Activated T-cell treated with anti-CD3 and anti-CD28 coated beads, Interleukin-2, amount 50 U/mL, for 1 hour (primary cell): ENCODE measurements at regions not wholly inside any gene's neighbourhood (a gene's known extent, or its start where the extent isn't known, plus 50 kb on each side); places are given as distances from the start of the nearest gene placed in this dataset.

ENCODE experiments used
- DNase-seq: peaks from one replicate; pipeline ENCODE4 v3.0.0-alpha.2; 2020

GRCh38 chr14:51307551-51307950, 67.5 kb downstream of the TMX1 start:
- no peak for DNase-seq

GRCh38 chr14:51308866-51309265, 68.8 kb downstream of the TMX1 start:
- DNase-seq = no peak

GRCh38 chr14:51310505-51310944, 70.5 kb downstream of the TMX1 start:
- no peak for DNase-seq

- no peak for DNase-seq
These were observed 74.4 kb downstream of the TMX1 start for GRCh38 chr14:51314321-51315015.

GRCh38 chr14:51317373-51317772, 77.3 kb downstream of the TMX1 start:
- DNase-seq = no peak

- no peak for DNase-seq
These were observed 79.0 kb downstream of the TMX1 start for GRCh38 chr14:51318813-51319597.

- DNase-seq = no peak
These were observed 81.0 kb downstream of the TMX1 start for GRCh38 chr14:51321036-51321435.

- DNase-seq = no peak
These were observed 83.4 kb downstream of the TMX1 start for GRCh38 chr14:51323492-51323891.

- DNase-seq = no peak
These were observed 87.3 kb downstream of the TMX1 start for GRCh38 chr14:51327376-51327775.

GRCh38 chr14:51328064-51328771, 88.2 kb downstream of the TMX1 start:
- no peak for DNase-seq

GRCh38 chr14:51328772-51329353, 88.8 kb downstream of the TMX1 start:
- no peak for DNase-seq

- DNase-seq = no peak
These were observed 91.7 kb downstream of the TMX1 start for GRCh38 chr14:51331486-51332367.

- no peak for DNase-seq
These were observed 93.3 kb downstream of the TMX1 start for GRCh38 chr14:51333299-51333698.

- no peak for DNase-seq
These were observed 94.0 kb downstream of the TMX1 start for GRCh38 chr14:51333901-51334521.

- no peak for DNase-seq
These were observed 94.5 kb downstream of the TMX1 start for GRCh38 chr14:51334566-51334965.

GRCh38 chr14:51335531-51335930, 95.5 kb downstream of the TMX1 start:
- DNase-seq = no peak

- DNase-seq = no peak
These were observed 96.1 kb downstream of the TMX1 start for GRCh38 chr14:51335961-51336723.

GRCh38 chr14:51336734-51337133, 96.7 kb downstream of the TMX1 start:
- DNase-seq = no peak

- DNase-seq = no peak
These were observed 97.5 kb downstream of the TMX1 start for GRCh38 chr14:51337520-51337919.

GRCh38 chr14:51341338-51341737, 101.3 kb downstream of the TMX1 start:
- DNase-seq = no peak

- no peak for DNase-seq
These were observed 102.2 kb downstream of the TMX1 start for GRCh38 chr14:51342226-51342625.
